Osteoblast (primary cell): ENCODE measurements at regions not wholly inside any gene's neighbourhood (a gene's known extent, or its start where the extent isn't known, plus 50 kb on each side); places are given as distances from the start of the nearest gene placed in this dataset.

Experiments
- DNase-seq: peaks from one replicate; pipeline ENCODE4 v3.0.0; 2011; ENCODE audit warnings: low spot score, mixed read lengths; ENCODE audit not compliant: insufficient read length; ENCODE audit errors: missing footprints
- H2AFZ ChIP-seq: 2 replicates; pipeline ENCODE4 v1.6.0; 2011; ENCODE audit warnings: mild to moderate bottlenecking, low read length
- H3K27ac ChIP-seq: 2 replicates; pipeline ENCODE4 v1.5.1; 2011; ENCODE audit warnings: mild to moderate bottlenecking, low read depth, low read length, moderate library complexity
- H3K27me3 ChIP-seq: 2 replicates; pipeline ENCODE4 v1.6.0; 2012; ENCODE audit warnings: mild to moderate bottlenecking, control low read depth, inconsistent platforms, low read length, moderate library complexity; ENCODE audit not compliant: insufficient read depth
- H3K36me3 ChIP-seq: 2 replicates; pipeline ENCODE4 v1.5.1; 2011; ENCODE audit warnings: mild to moderate bottlenecking, low read length, control low read depth, moderate library complexity; ENCODE audit not compliant: insufficient read depth
- H3K4me1 ChIP-seq: 2 replicates; pipeline ENCODE4 v1.5.1; 2011; ENCODE audit warnings: mild to moderate bottlenecking, low read length, control low read depth, moderate library complexity; ENCODE audit not compliant: insufficient read depth
- H3K4me2 ChIP-seq: 2 replicates; pipeline ENCODE4 v1.6.0; 2011; ENCODE audit warnings: mild to moderate bottlenecking, low read length; ENCODE audit not compliant: insufficient read depth
- H3K4me3 ChIP-seq: fragments of 200-600 bp; sonication (generic); 3 replicates; pipeline ENCODE4 v1.5.1; 2012; ENCODE audit warnings: mild to moderate bottlenecking, low read length, inconsistent platforms; ENCODE audit not compliant: insufficient read depth
- H3K79me2 ChIP-seq: 2 replicates; pipeline ENCODE4 v1.6.0; 2012; ENCODE audit warnings: mild to moderate bottlenecking, low read length, control low read depth, inconsistent platforms; ENCODE audit not compliant: insufficient read depth
- H3K9me3 ChIP-seq: 2 replicates; pipeline ENCODE4 v1.5.1; 2011; ENCODE audit warnings: low read depth, low read length, control low read depth
- H4K20me1 ChIP-seq: 2 replicates; pipeline ENCODE4 v1.6.0; 2012; ENCODE audit warnings: mild to moderate bottlenecking, low read length, control low read depth; ENCODE audit not compliant: insufficient read depth
- CTCF ChIP-seq: IDR thresholded peaks from 2 replicates; pipeline ENCODE4 v1.5.1; 2011; ENCODE audit warnings: mild to moderate bottlenecking, low read depth, low read length, moderate library complexity; ENCODE audit errors: extremely low read depth

DNA sequence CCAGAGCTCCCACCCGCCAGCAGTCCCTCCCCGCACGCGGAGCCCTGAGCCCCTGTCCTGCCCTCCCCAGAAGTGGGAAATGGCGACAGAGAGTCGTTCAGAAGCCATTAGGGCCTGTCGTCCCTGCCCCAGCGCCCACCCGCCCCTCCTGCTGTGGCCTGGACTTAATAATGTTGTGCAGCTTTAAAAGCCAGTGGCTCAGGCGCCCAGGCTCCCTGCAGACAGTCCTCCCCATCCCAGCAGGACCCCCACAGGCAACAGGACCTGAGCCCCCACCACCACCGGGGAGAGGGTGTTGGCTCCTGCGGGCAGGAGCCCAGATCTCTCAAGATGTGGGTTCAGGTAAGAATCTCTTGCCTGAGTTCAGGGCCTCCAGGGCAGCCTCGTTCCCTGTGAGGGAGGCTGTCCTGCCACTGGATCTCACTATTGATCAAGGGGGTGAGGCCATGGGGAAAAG lies 125.3 kb upstream of the RUNX3 start:
- H3K4me2 ChIP-seq = no peak overlapping the region
- H3K4me3 ChIP-seq = no peak overlapping the region
- H2AFZ ChIP-seq = no peak overlapping the region
- H3K27me3 ChIP-seq = peaks cover 35% of the 10 kb centered on the region
- no peaks in the 10 kb centered on the region for H3K4me1 ChIP-seq
- H3K36me3 ChIP-seq = no peaks in the 10 kb centered on the region
- TF ChIP-seq CTCF = no peak
- H3K9me3 ChIP-seq = no peaks in the 10 kb centered on the region
- peak; percentile 62 for DNase-seq
- no peak overlapping the region for H3K27ac ChIP-seq
- no peaks in the 10 kb centered on the region for H4K20me1 ChIP-seq
- H3K79me2 ChIP-seq = no peaks in the 10 kb centered on the region

GRCh38 chr1:25054526-25055323 lies 124.6 kb upstream of the RUNX3 start:
- Histone ChIP-seq H4K20me1 (no peaks in the 10 kb centered on the region), H3K27ac (no peak overlapping the region), H3K36me3 (no peaks in the 10 kb centered on the region), H3K4me1 (no peaks in the 10 kb centered on the region), H3K4me2 (no peak overlapping the region), H2AFZ (no peak overlapping the region), H3K27me3 (peaks cover 38% of the 10 kb centered on the region), H3K4me3 (no peak overlapping the region), H3K79me2 (no peaks in the 10 kb centered on the region), H3K9me3 (no peaks in the 10 kb centered on the region)
- DNase-seq = peak; percentile 51
- TF ChIP-seq CTCF = no peak

GRCh38 chr1:25053576-25054250 lies 123.6 kb upstream of the RUNX3 start:
- peaks cover 38% of the 10 kb centered on the region for H3K27me3 ChIP-seq
- no peaks in the 10 kb centered on the region for H3K36me3 ChIP-seq
- no peaks in the 10 kb centered on the region for H3K4me1 ChIP-seq
- H3K79me2 ChIP-seq = no peaks in the 10 kb centered on the region
- no peak overlapping the region for H3K27ac ChIP-seq
- TF ChIP-seq CTCF = no peak
- H4K20me1 ChIP-seq = no peaks in the 10 kb centered on the region
- no peaks in the 10 kb centered on the region for H3K9me3 ChIP-seq
- H3K4me2 ChIP-seq = no peak overlapping the region
- H2AFZ ChIP-seq = no peak overlapping the region
- DNase-seq = peak; percentile 54
- no peak overlapping the region for H3K4me3 ChIP-seq

GRCh38 chr1:25051906-25052305 lies 121.8 kb upstream of the RUNX3 start:
- H3K79me2 ChIP-seq = no peaks in the 10 kb centered on the region
- no peak overlapping the region for H3K27ac ChIP-seq
- H3K4me3 ChIP-seq = no peak overlapping the region
- no peaks in the 10 kb centered on the region for H3K9me3 ChIP-seq
- no peak for TF ChIP-seq CTCF
- no peak overlapping the region for H2AFZ ChIP-seq
- no peaks in the 10 kb centered on the region for H3K36me3 ChIP-seq
- H3K27me3 ChIP-seq = peaks cover 27% of the 10 kb centered on the region
- H3K4me1 ChIP-seq = no peaks in the 10 kb centered on the region
- peak; percentile 80 for DNase-seq
- H3K4me2 ChIP-seq = no peak overlapping the region
- no peaks in the 10 kb centered on the region for H4K20me1 ChIP-seq
